HG02763 (cell line): ENCODE measurements at regions not wholly inside any gene's neighbourhood (a gene's known extent, or its start where the extent isn't known, plus 50 kb on each side); places are given as distances from the start of the nearest gene placed in this dataset.

ENCODE experiments used
- ATAC-seq: cut with Tn5 transposase; IDR thresholded peaks from one replicate; pipeline ENCODE4 v1.9.1; 2021; ENCODE audit warnings: mild to moderate bottlenecking, moderate library complexity; ENCODE audit not compliant: unreplicated experiment

DNA sequence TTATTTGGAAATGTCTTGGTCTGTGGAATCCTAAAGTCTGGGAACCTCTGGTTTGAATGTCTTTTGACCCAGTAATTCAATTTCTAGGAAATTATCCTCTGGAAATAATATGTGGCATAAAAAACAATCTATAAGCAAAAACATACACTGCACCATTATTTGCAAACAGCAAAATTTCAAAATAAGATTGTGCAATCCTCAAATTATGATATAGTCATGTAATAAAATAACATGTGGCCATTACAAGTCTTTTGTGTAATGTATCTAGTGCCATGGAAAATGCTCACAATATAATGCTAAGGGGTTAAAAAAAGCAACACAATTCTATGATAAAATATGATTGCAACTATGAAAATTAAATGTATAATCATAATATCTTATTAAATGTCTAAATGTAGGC lies 312.9 kb upstream of the RUNX1 start:
- ATAC-seq, result no peak

DNA sequence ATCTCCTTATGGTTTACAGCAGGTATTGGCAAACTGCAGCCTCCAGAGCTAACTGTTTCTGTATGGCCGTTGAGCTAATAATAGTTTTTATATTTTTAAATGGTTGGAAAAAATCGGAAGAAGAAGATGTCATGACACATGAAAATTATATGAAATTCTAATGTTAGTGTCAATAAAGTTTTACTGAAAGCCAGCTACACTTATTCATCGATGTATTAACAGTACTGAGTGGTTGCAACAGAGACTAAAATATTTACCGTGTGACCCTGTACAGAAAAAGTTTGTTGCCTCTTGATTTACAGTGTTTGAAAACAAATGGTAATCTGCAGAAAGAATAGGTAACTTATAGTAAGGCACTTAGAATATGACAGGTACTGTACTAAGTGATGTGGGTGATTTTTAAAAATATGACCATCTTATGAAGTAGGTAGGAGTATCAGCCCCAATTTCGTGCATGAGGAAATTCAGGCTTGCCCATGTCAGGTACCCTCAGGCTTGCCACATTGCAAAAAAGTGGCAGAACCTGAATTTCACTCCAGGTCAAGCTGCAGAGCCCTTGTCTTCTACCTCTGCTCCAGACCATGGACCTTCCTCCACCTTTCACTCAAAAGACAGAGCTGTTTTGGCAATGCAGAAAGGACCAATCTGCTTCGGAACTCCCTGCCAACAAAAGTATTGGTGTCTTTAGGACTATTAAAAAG lies 311.9 kb upstream of the RUNX1 start:
- ATAC-seq, result no peak

DNA sequence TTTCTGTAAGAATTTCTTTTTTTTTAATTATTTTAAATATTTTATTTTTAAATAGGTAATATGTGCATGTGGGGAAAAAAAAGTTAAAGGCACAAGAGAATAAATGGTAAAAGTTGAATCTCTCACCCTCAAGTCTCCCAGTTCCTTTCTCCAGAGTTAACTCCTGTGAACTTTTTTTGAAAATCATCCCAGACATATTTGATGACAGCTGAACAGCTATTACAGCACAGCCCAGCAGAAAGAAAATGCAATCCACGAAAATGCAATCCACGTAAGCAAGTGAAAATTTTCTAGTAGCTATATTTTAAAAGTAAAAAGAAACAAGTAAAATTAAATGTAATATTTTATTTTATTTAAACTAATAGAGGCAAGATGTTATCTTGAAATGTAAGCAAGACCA lies 310.0 kb upstream of the RUNX1 start:
- ATAC-seq, result no peak

DNA sequence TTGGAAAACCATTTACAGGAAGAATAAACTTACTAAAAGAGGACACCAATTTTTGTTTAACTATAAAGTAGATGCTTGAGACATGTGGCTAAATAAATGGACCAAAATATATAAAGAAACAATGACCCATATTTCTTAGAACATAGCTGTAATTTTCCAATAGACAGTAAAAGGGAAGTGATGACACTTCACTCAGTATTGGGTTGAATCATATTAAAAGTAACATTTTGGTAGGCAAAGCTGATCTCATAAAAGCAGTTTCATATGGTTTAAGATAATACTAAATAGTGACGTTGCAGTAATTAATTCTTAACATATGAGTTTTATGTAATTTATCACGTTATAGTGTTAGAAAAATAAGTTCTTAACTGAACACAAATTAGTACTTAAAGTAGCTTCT lies 308.9 kb upstream of the RUNX1 start:
- no peak for ATAC-seq

DNA sequence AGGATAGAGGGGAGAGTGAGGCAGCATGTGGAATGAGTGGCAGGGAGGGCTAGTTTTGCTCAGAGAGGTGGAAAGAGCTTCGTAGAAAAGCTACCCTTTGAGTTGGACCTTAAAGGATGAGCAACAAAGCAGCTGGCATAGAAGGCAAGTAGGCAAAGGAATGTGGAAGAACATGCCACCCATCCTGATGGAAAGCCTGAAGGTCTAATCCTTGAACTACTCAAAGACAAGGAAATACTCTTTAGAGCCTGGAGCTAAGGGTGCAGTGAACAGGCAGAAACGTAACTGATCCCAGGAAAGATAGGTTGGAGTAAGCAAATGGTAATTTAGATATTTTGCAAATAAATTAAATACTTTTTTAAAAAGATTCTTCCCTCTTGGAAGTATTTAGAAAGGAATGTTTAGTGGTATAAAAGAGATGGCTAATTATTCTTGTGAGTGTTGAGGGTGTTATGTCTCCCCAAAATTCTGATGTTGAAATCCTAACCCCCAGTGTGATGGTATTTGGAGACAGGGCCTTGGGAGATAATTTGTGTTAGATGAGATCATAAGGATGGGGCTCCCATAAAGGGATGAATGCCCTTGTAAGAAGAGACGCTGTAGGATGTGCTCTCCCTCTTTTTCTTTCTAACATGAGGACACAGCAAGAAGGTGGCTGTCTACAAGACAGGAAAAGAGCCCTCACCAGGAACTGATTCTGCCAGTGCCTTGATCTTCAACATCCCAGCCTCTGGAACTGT lies 308.1 kb upstream of the RUNX1 start:
- no peak for ATAC-seq

DNA sequence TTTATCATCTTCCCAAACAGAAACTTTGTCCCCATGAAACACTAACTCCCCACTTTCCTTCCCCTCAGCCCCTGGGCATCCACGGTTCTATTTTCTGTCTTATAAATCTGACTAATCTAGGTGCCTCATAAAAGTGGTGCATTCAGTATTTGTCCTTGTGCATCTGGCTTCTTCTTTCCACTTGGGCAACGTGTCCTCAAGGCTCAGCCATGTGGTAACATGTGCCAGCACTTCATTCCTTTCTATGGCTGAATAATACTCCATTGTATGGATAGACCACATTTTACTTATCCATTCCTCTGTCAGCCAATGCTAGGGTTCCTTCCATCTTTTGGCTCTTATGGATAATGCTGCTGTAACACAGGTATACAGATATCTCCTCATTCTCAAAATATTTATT lies 305.0 kb upstream of the RUNX1 start:
- ATAC-seq, result no peak

DNA sequence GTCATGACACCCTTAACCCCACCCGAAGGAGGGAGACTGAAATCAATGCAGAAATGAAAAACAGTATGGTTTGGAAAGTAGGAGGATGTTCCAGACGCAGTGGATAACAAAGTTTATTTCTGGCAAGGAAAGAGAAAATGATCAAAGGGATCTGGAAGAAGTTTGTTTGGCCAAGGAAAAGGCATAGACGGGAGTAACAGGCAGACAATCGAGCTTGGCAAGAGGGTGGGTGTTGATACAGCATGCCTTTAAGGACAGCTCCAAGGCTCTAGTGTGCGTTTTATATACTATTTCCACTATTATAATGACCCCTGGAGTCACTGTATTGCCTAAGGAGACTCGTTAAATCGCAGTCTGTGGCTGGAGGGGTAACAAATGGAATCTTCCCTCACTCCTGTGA lies 303.7 kb upstream of the RUNX1 start:
- no peak for ATAC-seq

DNA sequence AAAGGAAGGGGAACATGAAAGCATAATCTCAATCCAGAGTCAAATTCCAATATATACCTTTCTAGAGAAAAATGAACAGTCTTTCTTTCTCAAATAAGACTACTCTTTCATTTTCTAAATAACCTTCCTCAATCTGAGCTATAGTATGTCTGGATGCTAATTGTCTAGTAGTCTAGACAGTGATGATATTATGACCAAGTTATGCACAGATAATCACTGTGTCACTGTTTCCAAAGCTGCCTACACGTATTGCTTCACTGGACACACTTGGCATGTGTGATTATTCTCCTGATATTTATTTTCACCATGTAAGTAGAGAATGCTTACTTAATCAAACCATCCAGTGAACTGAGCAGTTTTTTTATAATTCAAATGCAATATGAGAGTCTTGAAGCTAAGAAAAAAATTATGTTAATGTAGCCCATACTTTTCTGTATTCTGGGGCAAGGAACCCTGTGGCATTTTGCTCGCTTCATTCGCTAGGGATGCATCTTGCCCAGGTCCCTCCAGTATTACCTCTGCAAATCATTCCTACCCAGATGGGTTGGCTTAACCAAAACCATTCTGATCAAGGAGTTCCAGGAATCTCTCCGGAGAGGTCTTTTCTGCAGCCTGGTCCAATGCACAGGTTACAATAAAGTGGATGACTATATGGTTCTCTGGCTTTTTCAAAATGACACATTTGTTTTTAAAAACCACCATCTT lies 303.1 kb upstream of the RUNX1 start:
- no peak for ATAC-seq

DNA sequence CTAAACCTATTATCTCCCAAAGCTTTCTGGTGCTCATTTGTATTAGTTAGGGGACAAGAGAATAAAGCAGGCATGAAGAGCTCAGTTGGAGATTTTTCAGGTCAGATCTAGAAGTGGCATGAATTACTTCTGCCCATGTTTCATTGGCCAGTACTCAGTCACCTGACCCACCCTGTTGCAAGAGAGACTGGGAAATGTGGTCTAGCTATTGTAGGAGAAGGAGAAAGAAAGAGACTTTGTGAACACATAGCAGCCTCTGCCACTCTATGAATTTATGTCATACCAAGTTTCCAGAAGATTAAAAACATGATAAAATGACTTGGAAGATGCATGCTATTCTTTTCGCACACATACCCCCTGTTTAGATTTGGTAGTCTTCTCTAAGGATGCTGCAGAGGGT lies 302.3 kb upstream of the RUNX1 start:
- ATAC-seq, result no peak

DNA sequence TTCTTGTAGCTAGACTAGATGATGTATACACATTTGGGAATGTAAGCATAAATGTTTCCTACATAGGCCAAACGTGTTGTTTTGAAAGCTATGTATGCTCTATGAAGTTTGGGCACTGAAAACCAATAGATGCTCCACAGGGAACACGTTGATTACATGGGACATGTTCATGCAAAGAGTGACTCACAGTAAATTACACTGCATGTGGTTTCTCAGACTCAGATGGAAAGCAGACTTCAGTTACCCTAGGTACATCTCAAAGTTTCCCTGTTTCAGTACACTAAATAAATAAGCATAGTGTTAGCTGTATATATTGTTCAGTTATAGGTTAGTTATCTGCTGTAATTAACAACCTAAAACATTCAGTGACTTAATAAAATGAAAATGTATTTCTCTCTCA lies 301.9 kb upstream of the RUNX1 start:
- ATAC-seq, result no peak

DNA sequence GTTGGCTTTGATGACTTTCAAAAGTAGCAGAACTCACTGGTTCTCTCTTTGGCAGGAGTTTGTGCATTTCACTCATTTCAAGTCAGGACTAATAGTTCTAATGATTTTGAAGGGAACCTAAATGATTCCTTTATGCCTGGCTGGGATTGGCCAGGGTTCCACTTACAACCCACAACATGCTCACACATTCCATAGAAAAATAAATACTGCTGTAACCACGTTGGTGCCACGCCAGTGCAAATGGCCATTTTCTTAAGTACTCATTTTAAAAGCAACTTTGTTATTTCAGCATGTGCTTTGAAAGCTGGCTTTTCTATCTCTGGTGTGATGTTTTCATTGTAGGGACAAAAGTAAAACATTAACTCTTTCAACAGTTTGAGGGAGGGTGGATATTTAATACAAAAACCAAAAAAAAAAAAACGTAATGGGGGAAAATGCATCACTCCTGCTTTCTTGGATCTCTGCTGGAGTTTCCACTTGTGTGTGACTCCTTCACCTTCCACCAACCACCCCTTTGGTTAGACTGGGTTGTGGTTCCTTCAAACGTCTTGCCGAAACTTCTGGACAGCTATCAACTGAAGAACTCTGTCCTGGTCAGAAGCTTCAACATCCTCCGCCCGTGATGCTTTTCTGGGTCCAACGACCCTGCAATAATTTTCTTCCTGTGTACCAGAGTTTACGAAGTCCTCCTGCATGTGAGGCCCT lies 300.4 kb upstream of the RUNX1 start:
- ATAC-seq, result no peak

DNA sequence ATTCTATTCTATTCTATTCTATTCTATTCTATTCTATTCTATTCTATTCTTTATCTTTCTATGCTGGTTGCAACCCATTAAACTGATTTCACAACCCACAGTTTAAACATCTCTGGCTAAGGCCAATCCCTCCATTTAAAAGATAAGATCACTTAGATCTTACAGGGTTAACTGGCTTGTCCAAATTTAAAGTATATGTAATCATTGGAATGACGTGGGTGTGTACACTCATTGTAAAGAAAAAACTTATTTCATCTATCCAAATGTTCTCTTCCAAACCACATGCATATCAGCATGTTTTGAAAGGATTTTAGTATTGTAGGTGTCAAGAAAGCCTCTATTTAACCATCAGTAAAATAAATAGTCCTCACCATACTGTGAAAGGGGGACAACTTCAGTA lies 299.6 kb upstream of the RUNX1 start:
- ATAC-seq, result no peak

DNA sequence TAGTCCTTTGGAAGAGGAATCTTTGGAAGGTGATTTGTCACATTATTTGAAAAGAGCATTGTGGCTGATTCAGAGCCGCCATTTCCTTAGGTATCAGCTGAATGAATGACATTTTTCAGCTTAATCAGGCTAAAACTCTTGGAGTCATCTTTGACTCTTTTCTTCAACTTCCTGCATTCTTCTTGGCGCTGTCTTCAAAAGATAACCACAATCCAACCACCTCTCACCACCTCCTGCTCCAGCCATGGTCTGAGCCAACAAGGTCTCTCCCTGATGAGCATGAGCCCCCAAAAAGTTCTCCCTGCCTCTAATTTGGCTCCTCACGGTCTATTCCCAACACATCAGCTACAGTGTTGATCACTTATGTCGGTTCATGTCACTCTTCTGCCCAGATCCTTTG lies 297.6 kb upstream of the RUNX1 start:
- ATAC-seq, result no peak

DNA sequence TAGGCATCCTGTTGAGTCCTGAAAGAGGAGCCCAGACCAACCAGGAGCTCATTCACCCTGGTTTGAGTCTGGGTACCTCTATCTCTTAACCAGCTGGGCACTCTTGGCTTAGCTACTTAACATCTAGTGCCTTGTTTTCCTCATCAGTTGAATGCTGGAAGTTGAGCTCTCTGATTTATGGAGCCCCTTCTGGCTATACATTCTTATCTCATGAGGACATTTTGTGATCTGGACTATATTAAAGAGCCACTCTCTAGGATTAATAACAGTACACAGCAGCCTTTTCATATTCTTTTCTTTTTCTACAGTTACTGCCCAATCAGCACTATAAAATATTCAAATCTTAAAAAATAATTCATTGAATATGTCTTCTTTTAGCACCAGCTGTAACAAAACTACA lies 296.9 kb upstream of the RUNX1 start:
- ATAC-seq, result no peak

DNA sequence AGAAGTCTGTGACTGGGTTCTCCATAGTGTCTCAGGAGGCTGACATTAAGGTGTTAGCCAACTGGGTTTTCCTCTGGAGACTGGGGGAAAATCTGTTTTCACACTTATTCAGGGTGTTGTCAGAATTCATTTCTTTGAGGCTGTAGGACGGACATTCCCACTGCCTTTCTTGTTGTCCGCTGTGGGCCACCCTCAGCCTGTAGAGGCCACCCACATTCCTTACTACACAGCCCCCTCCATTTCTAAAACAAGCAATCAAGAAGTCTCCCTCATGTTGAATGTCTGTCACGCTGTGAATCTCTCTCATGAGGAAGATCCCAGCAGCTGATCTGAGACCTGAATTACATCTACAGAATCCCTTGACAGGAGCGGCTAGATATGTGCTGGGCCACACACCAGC lies 295.5 kb upstream of the RUNX1 start:
- ATAC-seq, result no peak

DNA sequence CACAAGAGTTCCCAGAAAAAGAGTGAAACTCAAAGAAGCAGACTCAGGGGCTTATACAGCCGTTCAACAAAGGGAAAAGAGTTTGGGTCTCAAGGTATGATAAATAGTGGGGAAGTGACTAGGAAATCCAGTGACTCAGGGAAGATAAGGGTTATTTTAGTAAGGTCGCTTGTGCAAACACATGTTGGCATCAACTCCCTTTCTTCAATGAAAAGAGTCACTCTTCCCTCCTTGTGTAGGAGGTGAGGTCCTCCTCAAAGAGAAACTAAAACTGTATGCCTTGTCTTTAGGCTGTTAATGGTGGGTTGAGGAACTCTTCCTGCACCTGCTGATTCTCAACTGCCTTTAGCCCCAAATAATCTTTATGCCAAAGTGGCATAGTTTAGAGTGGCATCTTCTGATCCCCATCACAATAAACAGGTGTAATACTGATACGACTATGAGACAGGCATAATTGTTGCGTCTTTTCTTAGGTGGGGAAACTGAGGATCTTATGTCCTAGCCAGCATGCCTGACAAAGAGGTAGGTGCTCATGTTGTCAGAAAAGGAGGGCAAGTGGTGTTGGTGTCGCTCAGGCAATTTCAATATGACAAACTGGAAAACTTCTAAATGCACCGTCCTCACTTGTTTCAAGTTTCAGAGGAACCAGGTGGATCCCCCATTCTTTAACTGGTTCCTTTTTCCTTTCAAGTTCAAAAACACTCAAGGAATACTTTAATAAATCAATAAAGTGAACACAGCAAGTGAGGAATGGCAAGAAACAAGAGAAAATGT lies 294.1 kb upstream of the RUNX1 start:
- ATAC-seq, result no peak

DNA sequence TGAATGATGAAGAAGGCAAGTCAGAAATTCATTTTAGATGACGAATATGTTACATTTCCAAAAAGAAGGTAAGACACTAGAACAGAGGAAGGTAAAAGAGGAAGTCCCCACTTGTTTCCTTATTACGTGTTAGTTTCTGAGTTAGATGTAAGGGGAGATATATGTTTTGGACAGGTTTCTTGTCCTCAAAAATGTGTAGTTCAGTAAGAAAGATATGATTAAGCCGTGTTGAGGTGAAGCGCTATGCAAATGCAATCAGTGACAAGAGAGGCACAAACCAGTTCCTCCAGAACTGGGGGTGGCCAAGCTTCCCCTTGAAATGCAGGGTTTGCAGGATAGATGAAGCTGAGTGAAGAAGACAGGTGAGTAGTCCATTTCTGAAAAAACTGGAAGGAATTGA lies 293.3 kb upstream of the RUNX1 start:
- no peak for ATAC-seq

DNA sequence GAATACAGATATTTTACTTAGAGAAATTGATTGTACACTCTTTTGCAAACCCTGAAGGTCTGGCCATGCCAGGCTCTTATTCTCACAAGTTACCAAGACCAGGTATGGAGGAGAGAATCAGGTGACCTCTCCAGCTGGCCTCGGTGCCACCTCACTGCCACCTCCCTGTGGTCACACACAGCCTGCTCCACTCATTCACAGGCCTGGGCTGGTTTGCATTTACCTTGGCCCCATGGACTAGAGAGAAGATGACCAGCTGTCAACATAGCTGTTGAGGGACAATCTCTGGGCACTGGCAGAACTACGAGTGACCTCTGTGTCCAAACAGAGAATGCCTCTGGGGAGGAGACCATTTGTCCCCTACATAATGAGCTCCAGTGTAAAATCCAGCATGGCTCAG lies 291.2 kb upstream of the RUNX1 start:
- no peak for ATAC-seq

DNA sequence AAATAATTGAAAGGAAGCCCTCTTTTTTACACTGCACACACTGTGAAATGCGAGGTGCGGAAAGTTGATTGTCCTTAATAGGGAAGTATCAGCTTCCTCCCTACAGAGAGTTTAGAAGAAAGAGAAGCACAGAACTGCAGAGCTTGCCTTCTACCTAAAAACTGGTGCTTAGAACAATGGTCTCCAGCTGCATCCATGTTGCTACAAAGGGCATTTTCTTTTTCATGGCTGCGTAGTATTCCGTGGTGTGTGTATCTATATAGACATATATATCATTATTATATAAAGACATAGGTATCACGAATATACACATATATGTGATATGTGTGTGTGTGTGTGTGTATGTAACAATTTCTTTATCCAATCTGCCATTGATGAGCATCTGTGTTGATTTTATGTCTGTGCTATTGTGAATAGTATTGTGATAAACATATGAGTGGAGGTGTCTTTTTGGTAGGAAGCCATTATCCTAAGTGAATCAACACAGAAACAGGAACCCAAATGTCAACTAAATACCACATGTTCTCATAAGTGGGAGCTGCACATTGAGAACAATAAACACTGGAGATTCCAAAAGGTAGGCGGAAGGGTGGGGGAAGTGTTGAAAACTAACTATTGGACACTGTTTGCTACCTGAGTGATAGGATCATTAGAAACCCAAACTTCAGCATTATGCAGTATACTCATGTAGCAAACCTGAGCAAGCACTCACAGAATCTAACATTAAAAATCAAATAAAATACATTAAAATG lies 290.0 kb upstream of the RUNX1 start:
- no peak for ATAC-seq

DNA sequence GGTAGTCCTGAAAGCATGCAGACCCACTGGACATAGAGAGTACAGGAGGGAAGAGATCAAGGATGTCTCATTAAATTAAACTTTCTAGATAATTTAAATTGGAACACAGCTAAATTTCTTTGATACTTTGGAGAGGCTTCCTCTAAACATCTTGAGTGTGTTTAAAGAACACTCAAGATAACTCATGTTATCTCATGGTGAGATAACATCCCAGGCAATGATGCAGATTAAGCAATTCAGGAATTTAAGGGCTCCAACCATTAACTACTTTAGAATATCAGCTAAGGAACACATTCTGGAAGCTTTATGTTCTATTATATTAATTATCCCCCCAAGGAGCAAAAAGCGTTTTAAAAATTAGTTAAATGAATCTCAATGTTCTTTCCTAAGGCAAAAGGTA lies 289.2 kb upstream of the RUNX1 start:
- ATAC-seq, result no peak
